GM23338 (cell line): ENCODE measurements at regions not wholly inside any gene's neighbourhood (a gene's known extent, or its start where the extent isn't known, plus 50 kb on each side); places are given as distances from the start of the nearest gene placed in this dataset.

Experiments used
- ATAC-seq: fragments of 200-7000 bp; cut with Tn5 transposase; 3 replicates; pipeline ENCODE4 v1.9.1; 2020
- DNase-seq: peaks from one replicate; pipeline ENCODE4 v3.0.0-alpha.2; 2015; ENCODE audit warnings: low spot score
- H2AFZ ChIP-seq: fragments of 200-600 bp; sonication (generic); 2 replicates; pipeline ENCODE4 v1.8.0; 2016; ENCODE audit warnings: antibody characterized with exemption, mild to moderate bottlenecking, moderate library complexity
- H3F3A ChIP-seq: fragments of 200-600 bp; sonication (generic); replicated peaks from 2 replicates; pipeline ENCODE4 v1.8.0; 2017; ENCODE audit warnings: antibody characterized with exemption, mixed run types, low read depth
- H3K27ac ChIP-seq: fragments of 200-600 bp; sonication (generic); 2 replicates; pipeline ENCODE4 v1.6.1; 2016; ENCODE audit warnings: low read depth
- H3K27me3 ChIP-seq: fragments of 200-600 bp; sonication (generic); 2 replicates; pipeline ENCODE4 v1.8.0; 2016; ENCODE audit warnings: mild to moderate bottlenecking, mixed run types, moderate library complexity; ENCODE audit not compliant: insufficient read depth
- H3K36me3 ChIP-seq: fragments of 200-600 bp; sonication (generic); 2 replicates; pipeline ENCODE4 v1.8.0; 2016; ENCODE audit warnings: mild to moderate bottlenecking; ENCODE audit not compliant: insufficient read depth
- H3K4me1 ChIP-seq: fragments of 200-600 bp; sonication (generic); 2 replicates; pipeline ENCODE4 v1.8.0; 2016; ENCODE audit warnings: mild to moderate bottlenecking, moderate library complexity; ENCODE audit not compliant: insufficient read depth
- H3K4me2 ChIP-seq: fragments of 200-600 bp; sonication (generic); 2 replicates; pipeline ENCODE4 v1.7.1; 2017; ENCODE audit warnings: mixed run types
- H3K4me3 ChIP-seq: fragments of 200-600 bp; sonication (generic); 2 replicates; pipeline ENCODE4 v1.6.1; 2016; ENCODE audit warnings: mixed run types
- H3K79me2 ChIP-seq: fragments of 200-600 bp; sonication (generic); replicated peaks from 2 replicates; pipeline ENCODE4 v1.8.0; 2017; ENCODE audit warnings: mild to moderate bottlenecking; ENCODE audit not compliant: insufficient read depth
- H3K9me2 ChIP-seq: fragments of 200-600 bp; sonication (generic); 2 replicates; pipeline ENCODE4 v1.8.0; 2017; ENCODE audit not compliant: insufficient read depth
- H4K20me1 ChIP-seq: fragments of 200-600 bp; sonication (generic); replicated peaks from 2 replicates; pipeline ENCODE4 v1.8.0; 2017; ENCODE audit warnings: mild to moderate bottlenecking; ENCODE audit not compliant: insufficient read depth
- H3K27ac Mint-ChIP-seq: 2 replicates; pipeline ENCODE4 v1.8.0; 2020; ENCODE audit warnings: inconsistent platforms, mild to moderate bottlenecking, moderate library complexity, mixed read lengths
- H3K27me3 Mint-ChIP-seq: 3 replicates; pipeline ENCODE4 v1.8.0; 2022; ENCODE audit warnings: low read depth, mild to moderate bottlenecking, moderate library complexity, mixed read lengths, inconsistent platforms; ENCODE audit not compliant: insufficient read depth, poor library complexity
- H3K36me3 Mint-ChIP-seq: 3 replicates; pipeline ENCODE4 v1.8.0; 2021; ENCODE audit warnings: low read depth, mild to moderate bottlenecking, inconsistent platforms, moderate library complexity, mixed read lengths
- H3K4me1 Mint-ChIP-seq: 3 replicates; pipeline ENCODE4 v1.8.0; 2020; ENCODE audit warnings: mild to moderate bottlenecking, inconsistent platforms, mixed read lengths
- H3K4me3 Mint-ChIP-seq: 3 replicates; pipeline ENCODE4 v1.8.0; 2021; ENCODE audit warnings: moderate library complexity, mild to moderate bottlenecking, inconsistent platforms, mixed read lengths
- H3K9me3 Mint-ChIP-seq: 3 replicates; pipeline ENCODE4 v1.8.0; 2020; ENCODE audit warnings: moderate library complexity, mild to moderate bottlenecking, inconsistent platforms, mixed read lengths
- CREB1 ChIP-seq: fragments of 250-450 bp; sonication (Bioruptor Pico); IDR thresholded peaks from 2 replicates; pipeline ENCODE4 v1.5.0; 2020; ENCODE audit warnings: low read depth, mild to moderate bottlenecking, moderate library complexity
- EZH2 ChIP-seq: fragments of 200-600 bp; sonication (generic); IDR thresholded peaks from one replicate; pipeline ENCODE4 v1.8.0; 2017; ENCODE audit warnings: antibody characterized with exemption, mild to moderate bottlenecking, low read depth; ENCODE audit not compliant: unreplicated experiment
- EZH2phosphoT487 ChIP-seq: fragments of 200-600 bp; sonication (generic); IDR thresholded peaks from one replicate; pipeline ENCODE4 v1.8.1; 2018; ENCODE audit warnings: antibody characterized with exemption; ENCODE audit not compliant: unreplicated experiment
- NANOG ChIP-seq: IDR thresholded peaks from 2 replicates; pipeline ENCODE4 v1.6.1; 2016; ENCODE audit warnings: antibody characterized with exemption, borderline replicate concordance
- POLR2AphosphoS5 ChIP-seq: IDR thresholded peaks from 2 replicates; pipeline ENCODE4 v1.6.1; 2016; ENCODE audit warnings: antibody characterized with exemption, low read depth
- STAT1 ChIP-seq: IDR thresholded peaks from one replicate; pipeline ENCODE4 v1.6.1; 2016; ENCODE audit warnings: antibody characterized with exemption; ENCODE audit not compliant: unreplicated experiment
- ZNF114 ChIP-seq: fragments of 250-450 bp; sonication (Bioruptor Pico); IDR thresholded peaks from 2 replicates; pipeline ENCODE4 v1.5.0; 2020; ENCODE audit warnings: mild to moderate bottlenecking, moderate library complexity
- ZNF331 ChIP-seq: fragments of 250-450 bp; sonication (Bioruptor Pico); IDR thresholded peaks from 2 replicates; pipeline ENCODE4 v1.5.0; 2020; ENCODE audit warnings: low read depth, mild to moderate bottlenecking, moderate library complexity
- TF ChIP-seq, protein P1 (sequence below): IDR thresholded peaks from 2 replicates; pipeline ENCODE4 v1.6.1; 2016; ENCODE audit warnings: antibody characterized with exemption
- TF ChIP-seq, protein P2 (sequence below), 2 experiments: fragments of 200-600 bp in 1 of 2; sonication (generic) in 1 of 2; conservative IDR thresholded peaks; 2 replicates each; pipeline versions ENCODE4 v1.5.1 to v1.6.1; 2016 to 2017; ENCODE audit warnings: antibody characterized with exemption in 2 of 2, low read depth in 2 of 2, mild to moderate bottlenecking in 2 of 2, moderate library complexity in 1 of 2
- TF ChIP-seq, protein P3 (sequence below): IDR thresholded peaks from one replicate; pipeline ENCODE4 v1.6.1; 2018; ENCODE audit warnings: antibody characterized with exemption; ENCODE audit not compliant: unreplicated experiment

DNA sequence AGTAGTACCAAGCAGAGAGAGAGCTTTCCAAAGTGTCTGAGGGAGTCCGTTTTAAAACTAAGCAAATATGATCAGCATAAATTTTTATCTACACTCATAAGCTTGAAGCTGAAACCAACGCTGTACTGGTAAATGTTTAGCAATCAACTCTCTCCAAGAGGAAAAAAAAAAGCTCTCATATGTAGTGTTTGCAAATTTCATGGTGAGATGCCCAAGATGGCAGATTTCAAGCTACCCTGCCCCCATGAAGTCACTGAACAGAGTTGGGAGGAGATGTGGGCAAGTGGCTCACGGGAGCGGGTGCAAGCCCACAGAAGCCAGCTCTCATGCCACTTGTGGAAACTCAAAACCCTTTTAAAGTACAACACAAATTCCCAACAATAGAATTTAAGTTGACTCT is 475.8 kb downstream of the BCAT1 start (continued):
- TF ChIP-seq, protein P1, sequence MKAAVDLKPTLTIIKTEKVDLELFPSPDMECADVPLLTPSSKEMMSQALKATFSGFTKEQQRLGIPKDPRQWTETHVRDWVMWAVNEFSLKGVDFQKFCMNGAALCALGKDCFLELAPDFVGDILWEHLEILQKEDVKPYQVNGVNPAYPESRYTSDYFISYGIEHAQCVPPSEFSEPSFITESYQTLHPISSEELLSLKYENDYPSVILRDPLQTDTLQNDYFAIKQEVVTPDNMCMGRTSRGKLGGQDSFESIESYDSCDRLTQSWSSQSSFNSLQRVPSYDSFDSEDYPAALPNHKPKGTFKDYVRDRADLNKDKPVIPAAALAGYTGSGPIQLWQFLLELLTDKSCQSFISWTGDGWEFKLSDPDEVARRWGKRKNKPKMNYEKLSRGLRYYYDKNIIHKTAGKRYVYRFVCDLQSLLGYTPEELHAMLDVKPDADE: no peak

DNA sequence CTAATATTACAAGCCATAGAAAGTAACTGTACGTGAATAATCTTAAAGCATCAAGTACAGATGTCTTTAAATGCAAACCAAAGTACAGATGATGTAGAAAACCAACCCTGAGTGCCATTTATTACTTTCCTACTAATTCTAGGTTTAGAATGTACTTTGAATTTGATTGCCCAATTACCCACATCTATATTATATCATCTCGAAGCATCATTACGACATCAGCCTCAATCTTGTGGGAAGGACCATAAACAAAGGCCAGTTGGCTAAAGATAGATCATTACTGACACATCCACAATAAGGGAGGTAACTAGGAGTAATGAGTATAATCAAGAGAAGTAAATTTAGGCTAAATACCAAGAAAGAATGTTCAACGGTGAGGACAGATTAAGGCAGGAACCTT is 478.9 kb downstream of the BCAT1 start:
- DNase-seq: no peak
- Histone ChIP-seq H3K27me3 (no peaks in the 10 kb centered on the region), H3K27ac (no peak overlapping the region), H3K79me2 (no peaks in the 10 kb centered on the region), H3K4me2 (no peak overlapping the region), H3K4me1 (no peaks in the 10 kb centered on the region), H4K20me1 (no peaks in the 10 kb centered on the region), H3K4me3 (no peak overlapping the region), H3K9me2 (0 out of 2 replicates have a peak, but pooled peaks cover 3% of the 10 kb centered on the region), H3F3A (no peaks in the 10 kb centered on the region), H2AFZ (no peak overlapping the region), H3K36me3 (no peaks in the 10 kb centered on the region)
- peaks cover 2% of the 10 kb centered on the region for H3K27me3 Mint-ChIP-seq
- no peak for ATAC-seq
- H3K36me3 Mint-ChIP-seq: no peaks in the 10 kb centered on the region
- TF ChIP-seq EZH2phosphoT487 (no peak), ZNF114 (no peak), CREB1 (no peak), POLR2AphosphoS5 (no peak), ZNF331 (CRISPR knock-in tag) (no peak), STAT1 (no peak), EZH2 (no peak), NANOG (no peak)
- TF ChIP-seq, protein P1: no peak
- peaks cover 3% of the 10 kb centered on the region; the same call in 1 of the 3 replicates for H3K9me3 Mint-ChIP-seq
- H3K4me3 Mint-ChIP-seq: no peak overlapping the region
- no peaks in the 10 kb centered on the region; the same call in 1 of the 3 replicates for H3K4me1 Mint-ChIP-seq
- no peak overlapping the region for H3K27ac Mint-ChIP-seq

DNA sequence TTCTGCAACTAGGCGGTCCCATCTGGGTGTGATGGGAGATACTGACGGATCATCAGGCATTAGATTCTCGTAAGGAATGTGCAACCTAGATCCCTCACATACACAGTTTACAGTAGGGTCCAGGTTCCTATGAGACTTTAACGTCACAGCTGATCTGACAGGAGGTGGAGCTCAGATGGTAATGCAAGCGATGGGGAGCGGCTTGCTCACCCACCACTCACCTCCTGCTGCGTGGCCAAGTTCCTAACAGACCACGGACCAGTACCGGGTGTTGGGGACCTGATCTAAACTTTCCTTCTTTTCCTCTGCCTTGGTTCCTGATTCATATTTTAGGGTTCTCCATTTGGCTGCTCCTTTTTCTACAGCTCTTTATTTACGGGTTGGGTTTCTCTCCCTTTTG is 479.8 kb downstream of the BCAT1 start:
- Histone ChIP-seq H3K9me2 (0 out of 2 replicates have a peak, but pooled peaks cover 3% of the 10 kb centered on the region), H3F3A (no peaks in the 10 kb centered on the region), H3K36me3 (no peaks in the 10 kb centered on the region), H3K4me3 (no peak overlapping the region), H3K4me1 (no peaks in the 10 kb centered on the region), H2AFZ (no peak overlapping the region), H4K20me1 (no peaks in the 10 kb centered on the region), H3K4me2 (no peak overlapping the region), H3K79me2 (no peaks in the 10 kb centered on the region), H3K27me3 (no peaks in the 10 kb centered on the region), H3K27ac (no peak overlapping the region)
- no peak overlapping the region for H3K27ac Mint-ChIP-seq
- H3K4me1 Mint-ChIP-seq: no peaks in the 10 kb centered on the region; the same call in 1 of the 3 replicates
- H3K9me3 Mint-ChIP-seq: peaks cover 3% of the 10 kb centered on the region; the same call in 1 of the 3 replicates
- no peaks in the 10 kb centered on the region for H3K36me3 Mint-ChIP-seq
- peaks cover 2% of the 10 kb centered on the region for H3K27me3 Mint-ChIP-seq
- no peak for ATAC-seq
- TF ChIP-seq, protein P1: no peak
- TF ChIP-seq ZNF114 (no peak), EZH2phosphoT487 (no peak)
- TF ChIP-seq, protein P2, sequence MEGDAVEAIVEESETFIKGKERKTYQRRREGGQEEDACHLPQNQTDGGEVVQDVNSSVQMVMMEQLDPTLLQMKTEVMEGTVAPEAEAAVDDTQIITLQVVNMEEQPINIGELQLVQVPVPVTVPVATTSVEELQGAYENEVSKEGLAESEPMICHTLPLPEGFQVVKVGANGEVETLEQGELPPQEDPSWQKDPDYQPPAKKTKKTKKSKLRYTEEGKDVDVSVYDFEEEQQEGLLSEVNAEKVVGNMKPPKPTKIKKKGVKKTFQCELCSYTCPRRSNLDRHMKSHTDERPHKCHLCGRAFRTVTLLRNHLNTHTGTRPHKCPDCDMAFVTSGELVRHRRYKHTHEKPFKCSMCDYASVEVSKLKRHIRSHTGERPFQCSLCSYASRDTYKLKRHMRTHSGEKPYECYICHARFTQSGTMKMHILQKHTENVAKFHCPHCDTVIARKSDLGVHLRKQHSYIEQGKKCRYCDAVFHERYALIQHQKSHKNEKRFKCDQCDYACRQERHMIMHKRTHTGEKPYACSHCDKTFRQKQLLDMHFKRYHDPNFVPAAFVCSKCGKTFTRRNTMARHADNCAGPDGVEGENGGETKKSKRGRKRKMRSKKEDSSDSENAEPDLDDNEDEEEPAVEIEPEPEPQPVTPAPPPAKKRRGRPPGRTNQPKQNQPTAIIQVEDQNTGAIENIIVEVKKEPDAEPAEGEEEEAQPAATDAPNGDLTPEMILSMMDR (conservative IDR thresholded peaks at IDR 0.05; ENCODE audit: low read depth in 2 of 2): no peak
- TF ChIP-seq, protein P3, sequence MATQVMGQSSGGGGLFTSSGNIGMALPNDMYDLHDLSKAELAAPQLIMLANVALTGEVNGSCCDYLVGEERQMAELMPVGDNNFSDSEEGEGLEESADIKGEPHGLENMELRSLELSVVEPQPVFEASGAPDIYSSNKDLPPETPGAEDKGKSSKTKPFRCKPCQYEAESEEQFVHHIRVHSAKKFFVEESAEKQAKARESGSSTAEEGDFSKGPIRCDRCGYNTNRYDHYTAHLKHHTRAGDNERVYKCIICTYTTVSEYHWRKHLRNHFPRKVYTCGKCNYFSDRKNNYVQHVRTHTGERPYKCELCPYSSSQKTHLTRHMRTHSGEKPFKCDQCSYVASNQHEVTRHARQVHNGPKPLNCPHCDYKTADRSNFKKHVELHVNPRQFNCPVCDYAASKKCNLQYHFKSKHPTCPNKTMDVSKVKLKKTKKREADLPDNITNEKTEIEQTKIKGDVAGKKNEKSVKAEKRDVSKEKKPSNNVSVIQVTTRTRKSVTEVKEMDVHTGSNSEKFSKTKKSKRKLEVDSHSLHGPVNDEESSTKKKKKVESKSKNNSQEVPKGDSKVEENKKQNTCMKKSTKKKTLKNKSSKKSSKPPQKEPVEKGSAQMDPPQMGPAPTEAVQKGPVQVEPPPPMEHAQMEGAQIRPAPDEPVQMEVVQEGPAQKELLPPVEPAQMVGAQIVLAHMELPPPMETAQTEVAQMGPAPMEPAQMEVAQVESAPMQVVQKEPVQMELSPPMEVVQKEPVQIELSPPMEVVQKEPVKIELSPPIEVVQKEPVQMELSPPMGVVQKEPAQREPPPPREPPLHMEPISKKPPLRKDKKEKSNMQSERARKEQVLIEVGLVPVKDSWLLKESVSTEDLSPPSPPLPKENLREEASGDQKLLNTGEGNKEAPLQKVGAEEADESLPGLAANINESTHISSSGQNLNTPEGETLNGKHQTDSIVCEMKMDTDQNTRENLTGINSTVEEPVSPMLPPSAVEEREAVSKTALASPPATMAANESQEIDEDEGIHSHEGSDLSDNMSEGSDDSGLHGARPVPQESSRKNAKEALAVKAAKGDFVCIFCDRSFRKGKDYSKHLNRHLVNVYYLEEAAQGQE: no peak
- no peak for DNase-seq
- H3K4me3 Mint-ChIP-seq: no peak overlapping the region
